ENCODE measurements at regions not wholly inside any gene's neighbourhood (a gene's known extent, or its start where the extent isn't known, plus 50 kb on each side); places are given as distances from the start of the nearest gene placed in this dataset.

- no peak overlapping the region for H3K27ac ChIP-seq
- DNase-seq (ENCODE audit: low read depth, low spot score), result no peak
Measured at GRCh38 chr4:177097291-177097690, 212.4 kb upstream of the NEIL3 start.

DNA sequence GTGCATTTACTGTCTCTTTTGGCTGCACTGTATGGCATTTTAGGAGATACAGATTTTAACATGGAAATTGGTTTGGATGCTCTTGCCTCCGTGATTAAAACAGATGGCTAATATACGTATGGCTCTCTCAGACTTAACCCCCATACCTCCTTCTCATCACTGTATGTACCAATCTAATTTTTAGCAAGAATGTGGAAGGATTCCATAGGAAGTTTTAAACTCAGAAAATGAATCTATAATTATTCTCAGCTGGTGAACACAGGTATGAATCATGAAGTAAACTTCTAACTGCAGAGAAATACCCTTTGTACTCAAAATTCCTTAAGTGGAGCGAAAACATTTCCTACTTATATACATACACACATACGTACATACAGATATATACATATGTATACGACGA, 210.5 kb upstream of the NEIL3 start:
- DNase-seq (ENCODE audit: low read depth, low spot score), result no peak
- H3K27ac ChIP-seq, result no peak overlapping the region

DNA sequence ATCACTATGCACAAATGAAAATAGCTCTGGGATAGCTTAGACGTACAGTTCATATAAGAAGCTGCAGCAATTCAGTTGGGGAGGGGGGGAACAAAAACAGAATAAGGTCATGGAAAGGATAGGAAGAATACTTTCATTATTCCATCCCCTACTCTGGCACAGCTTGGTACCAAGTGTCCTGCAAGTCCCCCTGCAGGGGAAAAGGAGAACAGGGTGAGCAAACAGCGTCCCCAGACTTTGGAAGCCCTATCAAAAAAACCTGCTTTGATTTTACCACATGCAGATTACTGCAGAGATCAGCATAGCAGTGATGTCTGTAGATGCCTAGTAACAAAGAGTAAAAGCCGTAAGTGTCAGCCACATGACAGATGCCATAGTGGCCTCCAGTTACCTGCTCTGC, 209.4 kb upstream of the NEIL3 start:
- H3K27ac ChIP-seq, result no peak overlapping the region

GRCh38 chr4:177103619-177104018, 206.1 kb upstream of the NEIL3 start:
- H3K27ac ChIP-seq, result no peak overlapping the region
- DNase-seq (ENCODE audit: low read depth, low spot score), result no peak

More for the DNA sequence above, 209.4 kb upstream of the NEIL3 start:
- no peak for DNase-seq (ENCODE audit: low read depth, low spot score)

GRCh38 chr4:177105536-177105935, 204.1 kb upstream of the NEIL3 start:
- no peak overlapping the region for H3K27ac ChIP-seq
- no peak for DNase-seq (ENCODE audit: low read depth, low spot score)

DNA sequence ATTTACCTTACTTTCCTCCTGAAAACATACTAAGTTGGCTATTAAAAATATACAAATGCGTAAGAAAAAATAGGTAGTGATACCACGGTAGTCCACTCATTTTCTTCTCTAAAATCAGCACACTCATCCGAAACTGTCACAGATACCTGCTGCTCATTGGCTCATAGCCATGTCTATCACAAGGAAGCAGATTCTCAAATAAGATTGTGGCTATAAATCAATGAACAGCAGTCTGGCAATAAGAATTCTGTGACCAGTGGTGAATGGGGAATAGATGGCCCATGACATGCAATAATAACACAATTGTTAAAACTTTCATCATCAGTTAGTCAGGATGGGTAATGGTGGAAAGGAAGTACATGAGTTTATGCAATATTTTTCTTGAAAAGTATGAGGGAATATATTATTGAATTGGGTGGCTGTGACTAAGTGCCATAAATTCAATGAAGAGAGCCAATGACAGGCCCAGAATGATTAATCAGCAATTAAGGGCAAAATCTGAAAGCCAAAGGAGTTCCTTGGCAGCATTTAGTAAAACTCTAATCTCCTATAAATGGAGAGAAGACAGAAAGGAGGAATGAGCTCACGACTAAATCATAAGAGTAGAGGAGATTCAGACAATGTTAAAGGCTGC, 202.3 kb upstream of the NEIL3 start:
- peak; percentile 10 for DNase-seq (ENCODE audit: low read depth, low spot score)
- peak overlapping the region; percentile 33 for H3K27ac ChIP-seq

- H3K27ac ChIP-seq, result no peak overlapping the region
- no peak for DNase-seq (ENCODE audit: low read depth, low spot score)
Measured at GRCh38 chr4:177108708-177109107, 201.0 kb upstream of the NEIL3 start.

DNA sequence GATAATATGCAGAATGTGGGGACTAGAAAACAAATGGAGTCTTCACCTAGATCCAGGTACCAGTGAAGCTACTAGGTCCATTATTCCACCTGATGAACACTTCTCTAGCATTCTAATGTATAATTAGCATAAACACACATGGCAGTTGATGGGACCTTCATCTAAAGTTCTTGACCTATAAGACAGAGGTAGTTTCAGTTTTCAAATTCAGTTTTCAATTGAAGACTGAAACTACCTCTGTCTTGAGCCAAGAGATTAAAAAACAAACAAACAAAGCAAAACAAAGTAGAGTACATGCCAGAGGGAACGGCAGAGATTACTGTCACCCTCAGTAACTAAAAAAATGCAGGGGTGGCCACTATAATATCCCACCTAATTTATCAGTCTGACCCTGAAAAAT, 199.9 kb upstream of the NEIL3 start:
- no peak for DNase-seq (ENCODE audit: low read depth, low spot score)
- H3K27ac ChIP-seq, result no peak overlapping the region

DNA sequence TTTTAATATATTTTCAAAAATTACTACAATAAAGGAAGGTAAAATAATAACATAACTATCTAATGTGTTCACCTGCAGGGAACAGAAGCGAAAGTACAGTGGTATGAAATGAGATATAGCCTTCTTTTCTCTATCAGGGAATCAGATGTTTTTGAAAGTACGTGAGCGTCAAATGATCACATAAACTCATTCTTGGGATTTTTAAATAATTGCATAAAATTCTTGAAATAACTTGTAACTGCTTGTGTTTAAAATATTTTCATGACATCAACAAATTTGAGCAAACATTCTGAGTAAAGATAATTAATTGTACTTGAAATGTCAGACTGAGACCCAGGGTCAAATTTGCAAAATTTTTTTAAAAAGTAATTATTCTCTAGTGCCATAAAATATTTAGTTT, 193.5 kb upstream of the NEIL3 start:
- no peak overlapping the region for H3K27ac ChIP-seq
- DNase-seq (ENCODE audit: low read depth, low spot score), result no peak

DNA sequence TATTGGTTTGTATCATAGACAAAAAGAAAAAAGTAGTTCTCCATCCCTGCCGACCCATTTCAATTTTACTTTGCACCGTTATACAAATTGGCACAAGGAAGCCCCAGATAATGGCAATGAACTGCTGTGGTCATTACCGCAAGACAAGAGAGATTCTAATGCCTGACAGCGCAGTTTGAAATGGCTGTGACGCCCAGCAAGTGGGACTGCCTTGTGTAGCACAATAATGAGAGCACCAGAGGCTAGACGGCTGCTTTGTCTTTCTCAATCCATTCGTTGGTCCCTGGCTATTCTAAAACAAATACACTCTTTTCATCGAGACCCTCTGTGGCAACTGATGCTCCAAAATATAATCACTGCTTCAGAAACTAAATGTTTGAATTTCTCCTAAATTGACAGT, 192.4 kb upstream of the NEIL3 start:
- no peak for DNase-seq (ENCODE audit: low read depth, low spot score)
- no peak overlapping the region for H3K27ac ChIP-seq

DNA sequence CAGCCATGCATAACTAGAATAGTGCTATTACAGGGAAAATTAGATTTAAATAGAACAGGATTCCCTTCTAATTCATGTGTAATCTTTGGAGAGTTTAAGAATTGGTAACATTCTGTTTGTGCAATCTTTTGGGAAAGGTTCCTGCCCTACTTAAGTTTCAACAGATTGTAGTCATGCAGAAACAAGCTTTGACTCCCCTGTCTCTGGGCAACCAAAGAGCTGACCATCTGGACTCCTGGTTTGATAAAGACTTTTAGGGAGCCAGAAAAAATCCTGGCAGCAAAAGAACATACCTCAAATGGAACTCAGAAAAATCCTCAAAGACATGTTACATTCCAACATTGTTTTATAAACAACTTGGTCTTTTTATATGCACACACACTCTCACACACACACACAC, 191.1 kb upstream of the NEIL3 start:
- H3K27ac ChIP-seq, result no peak overlapping the region

DNA sequence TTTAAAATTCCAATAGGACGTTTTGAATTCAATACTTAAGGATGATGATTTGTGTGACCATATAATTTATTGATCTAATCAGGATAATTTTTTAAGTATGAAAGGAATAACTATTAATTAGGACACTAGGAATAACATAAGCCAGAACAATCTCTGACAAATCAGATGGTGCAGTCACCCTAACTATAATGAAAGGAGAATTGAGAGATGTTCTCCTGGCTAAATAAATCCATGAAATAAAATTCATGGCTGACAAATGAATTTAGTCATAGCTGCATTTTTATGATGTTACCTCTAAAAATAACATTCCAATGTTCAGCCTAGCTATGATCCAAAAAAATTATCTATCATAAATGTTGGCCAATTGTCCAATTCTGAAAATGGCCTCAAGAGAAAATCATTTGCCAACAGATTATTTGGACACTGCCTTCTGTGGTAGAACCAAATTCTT, 190.6 kb upstream of the NEIL3 start:
- DNase-seq (ENCODE audit: low read depth, low spot score), result no peak
- H3K27ac ChIP-seq, result no peak overlapping the region

More for the DNA sequence above, 191.1 kb upstream of the NEIL3 start:
- DNase-seq (ENCODE audit: low read depth, low spot score), result no peak

DNA sequence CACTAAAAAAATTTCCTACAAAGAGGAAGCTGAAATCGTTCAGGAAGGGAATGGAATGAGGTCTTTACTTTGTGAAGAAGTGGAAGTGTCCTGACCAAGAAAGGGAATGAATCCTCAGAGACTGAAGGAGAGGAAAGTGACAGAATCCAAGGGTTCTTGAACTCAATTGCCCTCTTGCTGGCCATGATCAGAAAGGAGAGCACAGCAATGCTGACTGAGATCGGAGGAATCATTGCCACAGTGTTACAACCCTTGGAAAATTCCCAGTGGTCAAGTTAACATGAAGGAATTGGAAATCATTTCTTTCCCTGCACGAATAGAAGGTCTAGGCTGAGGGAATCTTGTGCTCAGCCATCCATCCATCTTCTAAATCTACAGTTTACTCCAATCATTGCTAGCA, 190.0 kb upstream of the NEIL3 start:
- no peak overlapping the region for H3K27ac ChIP-seq
- no peak for DNase-seq (ENCODE audit: low read depth, low spot score)

DNA sequence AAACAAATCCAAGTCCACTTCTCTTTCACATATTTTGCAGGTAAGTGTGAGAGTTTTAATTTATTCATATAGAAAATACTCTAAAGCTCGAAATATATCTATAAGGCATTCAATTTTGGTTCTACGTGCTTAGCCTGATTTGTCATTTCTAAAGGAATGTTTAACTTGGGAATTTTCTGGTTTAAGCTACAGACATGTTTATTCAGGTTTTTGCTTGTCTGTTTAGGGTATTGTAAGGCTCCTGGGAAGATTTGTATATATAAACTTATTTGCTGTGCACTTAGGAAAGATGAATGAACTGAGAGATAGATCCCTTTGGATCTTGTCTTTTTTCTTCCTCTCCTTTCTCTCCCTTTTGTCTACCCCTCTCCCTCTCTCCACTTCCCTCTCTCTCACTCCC, 185.9 kb upstream of the NEIL3 start:
- DNase-seq (ENCODE audit: low read depth, low spot score), result no peak
- H3K27ac ChIP-seq, result peak overlapping the region; percentile 23

GRCh38 chr4:177124349-177125064, 185.2 kb upstream of the NEIL3 start:
- H3K27ac ChIP-seq, result peak overlapping the region; percentile 23
- no peak for DNase-seq (ENCODE audit: low read depth, low spot score)

GRCh38 chr4:177125656-177126055, 184.0 kb upstream of the NEIL3 start:
- H3K27ac ChIP-seq, result peak overlapping the region; percentile 37
- DNase-seq (ENCODE audit: low read depth, low spot score), result no peak

- H3K27ac ChIP-seq, result peak overlapping the region; percentile 83
- DNase-seq (ENCODE audit: low read depth, low spot score), result no peak
Measured at GRCh38 chr4:177127658-177128057, 182.0 kb upstream of the NEIL3 start.

DNA sequence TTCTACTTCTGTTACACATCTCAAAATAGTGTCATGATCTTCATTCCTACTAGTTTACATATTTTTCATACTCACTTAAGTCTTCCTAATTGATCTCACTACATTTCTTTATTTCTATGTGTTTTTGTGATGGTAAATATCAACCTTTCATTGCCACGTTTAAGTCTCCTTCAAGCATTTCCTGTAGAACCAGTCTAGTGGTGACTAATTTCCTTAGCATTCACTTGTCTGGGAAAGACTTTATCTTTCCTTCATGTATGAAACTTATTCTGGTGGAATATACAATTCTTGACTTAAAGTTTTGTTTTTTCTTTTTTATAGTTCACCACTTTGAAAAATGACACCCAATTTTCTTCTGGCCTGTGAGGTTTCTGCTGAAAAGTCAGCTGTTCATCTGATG, 181.4 kb upstream of the NEIL3 start:
- peak overlapping the region; percentile 83 for H3K27ac ChIP-seq
- peak; percentile 46 for DNase-seq (ENCODE audit: low read depth, low spot score)

- no peak for DNase-seq (ENCODE audit: low read depth, low spot score)
- H3K27ac ChIP-seq, result no peak overlapping the region
Measured at GRCh38 chr4:177131736-177132135, 177.9 kb upstream of the NEIL3 start.

- no peak overlapping the region for H3K27ac ChIP-seq
- DNase-seq (ENCODE audit: low read depth, low spot score), result no peak
Measured at GRCh38 chr4:177147668-177148067, 162.0 kb upstream of the NEIL3 start.

DNA sequence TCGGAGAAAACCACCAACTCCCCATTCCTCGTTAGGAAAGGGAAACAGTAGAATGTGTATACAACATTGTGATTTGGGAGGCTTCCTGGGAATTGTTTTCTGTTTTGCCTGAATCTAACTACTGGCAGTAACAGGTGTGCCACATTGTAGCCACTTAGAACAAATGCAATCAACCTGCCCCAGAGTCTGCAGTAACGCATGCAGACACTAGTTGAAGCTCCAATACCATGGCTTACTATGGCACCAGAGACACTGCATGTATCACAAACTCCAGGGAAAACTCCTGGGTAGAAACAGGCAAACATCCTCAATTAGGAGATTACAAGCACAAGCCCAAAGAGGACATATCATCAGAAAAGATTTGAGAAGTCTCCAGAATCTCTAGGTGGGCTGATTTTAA, 154.2 kb upstream of the NEIL3 start:
- no peak for DNase-seq (ENCODE audit: low read depth, low spot score)
- H3K27ac ChIP-seq, result no peak overlapping the region

DNA sequence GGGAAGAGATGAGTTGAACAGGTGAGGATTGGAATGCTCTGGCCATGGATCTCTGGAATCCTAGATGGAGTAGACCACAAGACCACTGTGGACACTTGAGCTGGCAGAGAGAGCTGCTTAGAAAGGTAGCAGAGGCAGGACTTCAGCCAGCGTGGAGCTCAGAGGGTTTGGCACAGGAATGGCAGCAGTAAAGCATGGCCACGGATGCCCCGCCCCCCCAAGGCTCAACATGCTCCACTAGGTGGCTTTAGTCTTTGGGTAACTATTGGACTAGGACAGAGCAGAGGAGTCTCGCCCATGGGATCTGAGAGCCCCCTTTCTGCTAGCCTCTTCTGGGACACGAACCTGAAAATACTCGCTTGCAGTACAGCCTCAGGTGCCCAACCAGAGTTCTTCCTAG, 150.1 kb upstream of the NEIL3 start:
- DNase-seq (ENCODE audit: low read depth, low spot score), result no peak
- H3K27ac ChIP-seq, result no peak overlapping the region

Measured in epithelial cell of prostate (primary cell).